PFSK-1 (cell line): ENCODE measurements at regions not wholly inside any gene's neighbourhood (a gene's known extent, or its start where the extent isn't known, plus 50 kb on each side); places are given as distances from the start of the nearest gene placed in this dataset.

ENCODE experiments used
- FOXP2 ChIP-seq: optimal IDR thresholded peaks from 2 replicates; pipeline ENCODE3; 2011; ENCODE audit warnings: borderline replicate concordance, control low read depth, inconsistent platforms; ENCODE audit not compliant: insufficient read depth; ENCODE audit errors: extremely low read length, extremely low read depth
- POLR2AphosphoS5 ChIP-seq: IDR thresholded peaks from 2 replicates; pipeline ENCODE4 v1.6.1; 2012; ENCODE audit warnings: low read depth, mild to moderate bottlenecking, control low read depth, low read length, moderate library complexity
- SIN3A ChIP-seq: IDR thresholded peaks from 2 replicates; pipeline ENCODE4 v1.6.1; 2012; ENCODE audit warnings: mild to moderate bottlenecking, low read length, moderate library complexity, borderline replicate concordance; ENCODE audit not compliant: insufficient read depth
- TAF1 ChIP-seq: IDR thresholded peaks from 2 replicates; pipeline ENCODE4 v1.6.1; 2012; ENCODE audit warnings: low read length, control low read depth, borderline replicate concordance; ENCODE audit not compliant: insufficient read depth
- TF ChIP-seq, protein P1 (sequence below), 2 experiments: IDR thresholded peaks; 2 replicates each; pipeline versions ENCODE4 v1.6.1 to v1.8.0; 2011 to 2012; ENCODE audit warnings: low read depth in 2 of 2, low read length in 2 of 2, control low read depth in 1 of 2, inconsistent platforms in 1 of 2, mild to moderate bottlenecking in 1 of 2, moderate library complexity in 1 of 2; ENCODE audit not compliant: insufficient read depth in 1 of 2

DNA sequence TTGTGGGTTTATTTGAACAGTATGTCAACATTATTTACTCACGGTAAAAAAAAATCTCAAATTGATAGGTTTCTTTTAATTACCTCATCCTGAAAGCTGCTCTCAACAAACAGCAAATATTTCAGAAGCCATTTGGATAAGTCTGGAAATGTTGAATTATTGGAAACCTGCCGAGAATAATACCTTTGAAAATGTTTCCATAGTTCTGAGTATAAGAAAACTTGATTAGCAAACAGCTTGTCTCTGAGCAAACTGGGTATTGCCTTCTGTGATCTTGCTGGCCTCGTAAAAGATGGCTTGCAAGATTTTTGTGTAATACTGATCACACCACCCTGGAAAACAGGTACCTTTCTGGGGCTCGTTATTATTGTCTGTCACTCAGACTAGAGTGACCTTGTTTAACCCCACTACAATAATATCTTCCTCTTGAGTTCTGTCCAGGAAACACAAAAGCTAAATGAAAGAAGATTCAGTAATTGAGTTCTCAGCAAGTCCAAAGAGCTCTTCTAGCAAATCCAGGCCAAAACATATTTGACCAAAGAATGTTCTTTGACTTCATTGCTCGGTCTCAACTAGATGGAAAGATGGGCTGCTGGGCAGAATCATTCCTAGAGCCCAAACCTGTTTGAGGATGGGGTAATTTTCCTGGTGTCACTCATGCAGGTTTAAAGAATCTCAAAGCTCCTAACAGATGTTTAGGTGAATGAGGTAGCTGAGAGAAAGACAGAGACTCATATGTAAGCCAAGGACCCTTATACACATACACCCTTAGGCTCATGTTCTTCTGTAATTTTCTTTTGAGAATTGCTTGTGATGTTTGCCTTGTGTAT, 255.6 kb upstream of the JADE1 start:
- TF ChIP-seq POLR2AphosphoS5 (no peak), TAF1 (no peak), SIN3A (no peak), FOXP2 (no peak)
- TF ChIP-seq, protein P1, sequence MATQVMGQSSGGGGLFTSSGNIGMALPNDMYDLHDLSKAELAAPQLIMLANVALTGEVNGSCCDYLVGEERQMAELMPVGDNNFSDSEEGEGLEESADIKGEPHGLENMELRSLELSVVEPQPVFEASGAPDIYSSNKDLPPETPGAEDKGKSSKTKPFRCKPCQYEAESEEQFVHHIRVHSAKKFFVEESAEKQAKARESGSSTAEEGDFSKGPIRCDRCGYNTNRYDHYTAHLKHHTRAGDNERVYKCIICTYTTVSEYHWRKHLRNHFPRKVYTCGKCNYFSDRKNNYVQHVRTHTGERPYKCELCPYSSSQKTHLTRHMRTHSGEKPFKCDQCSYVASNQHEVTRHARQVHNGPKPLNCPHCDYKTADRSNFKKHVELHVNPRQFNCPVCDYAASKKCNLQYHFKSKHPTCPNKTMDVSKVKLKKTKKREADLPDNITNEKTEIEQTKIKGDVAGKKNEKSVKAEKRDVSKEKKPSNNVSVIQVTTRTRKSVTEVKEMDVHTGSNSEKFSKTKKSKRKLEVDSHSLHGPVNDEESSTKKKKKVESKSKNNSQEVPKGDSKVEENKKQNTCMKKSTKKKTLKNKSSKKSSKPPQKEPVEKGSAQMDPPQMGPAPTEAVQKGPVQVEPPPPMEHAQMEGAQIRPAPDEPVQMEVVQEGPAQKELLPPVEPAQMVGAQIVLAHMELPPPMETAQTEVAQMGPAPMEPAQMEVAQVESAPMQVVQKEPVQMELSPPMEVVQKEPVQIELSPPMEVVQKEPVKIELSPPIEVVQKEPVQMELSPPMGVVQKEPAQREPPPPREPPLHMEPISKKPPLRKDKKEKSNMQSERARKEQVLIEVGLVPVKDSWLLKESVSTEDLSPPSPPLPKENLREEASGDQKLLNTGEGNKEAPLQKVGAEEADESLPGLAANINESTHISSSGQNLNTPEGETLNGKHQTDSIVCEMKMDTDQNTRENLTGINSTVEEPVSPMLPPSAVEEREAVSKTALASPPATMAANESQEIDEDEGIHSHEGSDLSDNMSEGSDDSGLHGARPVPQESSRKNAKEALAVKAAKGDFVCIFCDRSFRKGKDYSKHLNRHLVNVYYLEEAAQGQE (IDR thresholded peaks at IDR 0.05; ENCODE audit: insufficient read depth in 1 of 2, low read depth in 2 of 2, low read length in 2 of 2), result no peak

DNA sequence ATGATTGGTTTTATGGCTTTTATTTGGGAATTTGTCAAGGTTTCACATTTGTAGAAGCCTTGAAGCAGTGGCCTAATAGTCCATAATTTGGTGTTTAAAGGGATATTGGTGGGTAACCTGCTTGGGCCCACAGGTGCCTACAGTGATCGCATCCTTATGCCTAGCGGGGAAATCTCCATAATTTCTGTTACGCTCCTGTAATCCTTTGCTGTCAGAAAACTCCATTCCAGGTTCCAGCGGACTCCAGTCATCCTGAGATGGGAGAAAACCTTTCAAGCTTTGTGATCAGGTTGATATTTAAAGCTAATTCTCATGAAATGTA, 257.0 kb upstream of the JADE1 start:
- TF ChIP-seq TAF1 (no peak), SIN3A (no peak), POLR2AphosphoS5 (no peak), FOXP2 (no peak)
- TF ChIP-seq, protein P1 (IDR thresholded peaks at IDR 0.05; ENCODE audit: insufficient read depth in 1 of 2, low read depth in 2 of 2, low read length in 2 of 2), result no peak

DNA sequence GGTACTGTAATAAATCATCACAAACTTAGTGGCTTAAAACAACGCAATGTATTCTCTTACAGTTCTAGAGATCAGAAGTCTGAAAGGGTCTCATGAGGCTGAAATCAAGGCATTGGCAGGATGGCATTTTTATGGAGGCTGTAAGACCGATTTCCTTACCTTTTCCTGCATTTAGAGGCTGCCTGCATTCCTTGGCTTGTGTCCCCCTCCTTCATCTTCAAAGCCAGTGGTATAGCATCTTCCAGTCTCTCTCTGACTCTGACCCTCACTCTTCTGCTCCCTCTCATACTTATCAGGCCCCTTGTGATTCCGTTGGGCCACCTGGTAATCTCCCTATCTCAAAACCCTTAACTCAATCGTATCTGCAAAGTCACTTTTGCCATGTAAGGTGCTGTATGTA, 258.2 kb upstream of the JADE1 start:
- TF ChIP-seq POLR2AphosphoS5, result no peak
- TF ChIP-seq TAF1, result no peak
- TF ChIP-seq SIN3A, result no peak
- TF ChIP-seq, protein P1 (IDR thresholded peaks at IDR 0.05; ENCODE audit: insufficient read depth in 1 of 2, low read depth in 2 of 2, low read length in 2 of 2), result no peak
- no peak for TF ChIP-seq FOXP2

DNA sequence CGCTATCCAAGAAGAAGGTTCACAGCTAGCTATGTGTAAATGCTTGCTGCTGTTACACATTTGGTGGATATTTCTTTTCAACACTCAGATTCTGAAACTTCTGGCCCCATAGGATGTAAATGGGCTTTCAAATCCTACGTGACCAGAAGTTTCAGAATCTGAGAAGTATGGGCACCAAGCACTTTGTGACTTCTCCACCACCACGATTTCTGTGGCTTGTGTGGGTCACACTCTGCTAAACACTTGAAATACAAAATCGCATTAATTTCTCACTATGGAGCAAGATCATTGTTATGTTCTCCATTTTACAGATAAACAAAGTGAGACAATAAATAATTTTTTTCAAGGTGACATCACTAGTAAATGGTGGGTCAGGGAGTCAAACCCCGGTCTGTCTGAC, 259.4 kb upstream of the JADE1 start:
- TF ChIP-seq SIN3A (no peak), TAF1 (no peak), POLR2AphosphoS5 (no peak), FOXP2 (no peak)
- TF ChIP-seq, protein P1 (IDR thresholded peaks at IDR 0.05; ENCODE audit: insufficient read depth in 1 of 2, low read depth in 2 of 2, low read length in 2 of 2), result no peak

DNA sequence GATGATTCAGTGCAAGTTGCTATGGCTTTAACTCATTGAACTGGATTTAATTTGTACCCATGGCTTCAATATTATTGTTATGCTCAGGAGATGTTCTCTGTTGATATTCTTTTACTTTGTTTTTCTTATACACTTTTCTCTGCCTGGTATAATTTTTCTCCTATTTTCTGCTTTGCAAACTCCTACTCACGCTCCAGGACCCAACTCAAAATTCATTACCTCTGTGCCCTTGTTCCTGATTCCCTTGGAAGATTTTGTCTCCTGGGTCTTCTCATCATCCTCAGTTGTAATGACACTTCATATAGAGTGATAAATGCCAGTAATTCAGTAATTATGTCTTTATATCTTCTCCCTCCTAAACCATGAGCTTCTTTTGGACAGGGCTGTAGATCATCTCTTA, 259.9 kb upstream of the JADE1 start:
- TF ChIP-seq, protein P1 (IDR thresholded peaks at IDR 0.05; ENCODE audit: insufficient read depth in 1 of 2, low read depth in 2 of 2, low read length in 2 of 2), result no peak
- TF ChIP-seq FOXP2 (no peak), POLR2AphosphoS5 (no peak), SIN3A (no peak), TAF1 (no peak)
